AG04450 (cell line): ENCODE measurements at regions not wholly inside any gene's neighbourhood (a gene's known extent, or its start where the extent isn't known, plus 50 kb on each side); places are given as distances from the start of the nearest gene placed in this dataset.

Experiments used
- CTCF ChIA-PET: fragments of 300-600, 350-600 bp; formaldehyde crosslinking; extraction: SDS; loops from one replicate; lab custom pipeline; 2022; ENCODE audit warnings: antibody characterized with exemption, inconsistent platforms; lab: Charles Lee
- POLR2A ChIA-PET: fragments of 350-600 bp; formaldehyde crosslinking; extraction: SDS; loops from one replicate; lab custom pipeline; 2021; ENCODE audit warnings: antibody characterized with exemption, inconsistent platforms; lab: Yijun Ruan, JAX
- DNase-seq: peaks from one replicate; pipeline ENCODE4 v3.0.0-alpha.2; 2011; ENCODE audit warnings: low read depth, low spot score
- H3K27ac ChIP-seq: one replicate; pipeline ENCODE4 v1.5.1; 2012; ENCODE audit warnings: low read depth, low read length, control low read depth
- H3K27me3 ChIP-seq: one replicate; pipeline ENCODE4 v1.6.0; 2012; ENCODE audit warnings: low read length; ENCODE audit not compliant: control insufficient read depth, insufficient read depth
- H3K4me3 ChIP-seq: 2 replicates; pipeline ENCODE4 v1.5.1; 2011; ENCODE audit warnings: mild to moderate bottlenecking, low read depth, low read length, control low read depth
- H3K9me3 ChIP-seq: 2 replicates; pipeline ENCODE4 v1.5.1; 2012; ENCODE audit warnings: low read length; ENCODE audit not compliant: control insufficient read depth, insufficient read depth
- TF ChIP-seq, protein P1 (sequence below): IDR thresholded peaks from 2 replicates; pipeline ENCODE4 v1.5.1; 2011; ENCODE audit warnings: low read depth, low read length, control low read depth, inconsistent platforms

DNA sequence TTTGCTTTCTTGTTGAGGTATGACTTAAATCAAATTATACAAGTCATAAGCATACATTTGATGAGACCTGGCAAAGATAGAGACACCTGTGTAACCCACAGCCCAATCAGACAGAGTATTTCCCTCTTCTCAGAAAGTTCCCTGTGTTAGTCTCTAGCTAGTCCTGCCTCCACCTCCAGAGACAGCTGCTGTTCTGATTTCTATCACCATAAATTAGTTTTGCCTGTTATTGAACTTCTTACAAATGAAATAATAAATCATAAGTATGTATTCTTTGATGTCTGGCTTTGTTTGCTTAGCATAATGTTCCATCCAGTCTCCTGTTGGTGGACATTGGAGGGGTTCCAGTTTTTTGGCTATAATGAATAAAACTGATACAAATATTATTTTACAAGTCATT, 194.5 kb downstream of the ICE1 start:
- no peak overlapping the region for H3K27ac ChIP-seq
- POLR2A ChIA-PET = no interaction called here
- H3K27me3 ChIP-seq = no peaks in the 10 kb centered on the region
- H3K9me3 ChIP-seq = peaks cover 19% of the 10 kb centered on the region
- CTCF ChIA-PET = no interaction called here
- H3K4me3 ChIP-seq = no peak overlapping the region
- DNase-seq = no peak
- TF ChIP-seq, protein P1, sequence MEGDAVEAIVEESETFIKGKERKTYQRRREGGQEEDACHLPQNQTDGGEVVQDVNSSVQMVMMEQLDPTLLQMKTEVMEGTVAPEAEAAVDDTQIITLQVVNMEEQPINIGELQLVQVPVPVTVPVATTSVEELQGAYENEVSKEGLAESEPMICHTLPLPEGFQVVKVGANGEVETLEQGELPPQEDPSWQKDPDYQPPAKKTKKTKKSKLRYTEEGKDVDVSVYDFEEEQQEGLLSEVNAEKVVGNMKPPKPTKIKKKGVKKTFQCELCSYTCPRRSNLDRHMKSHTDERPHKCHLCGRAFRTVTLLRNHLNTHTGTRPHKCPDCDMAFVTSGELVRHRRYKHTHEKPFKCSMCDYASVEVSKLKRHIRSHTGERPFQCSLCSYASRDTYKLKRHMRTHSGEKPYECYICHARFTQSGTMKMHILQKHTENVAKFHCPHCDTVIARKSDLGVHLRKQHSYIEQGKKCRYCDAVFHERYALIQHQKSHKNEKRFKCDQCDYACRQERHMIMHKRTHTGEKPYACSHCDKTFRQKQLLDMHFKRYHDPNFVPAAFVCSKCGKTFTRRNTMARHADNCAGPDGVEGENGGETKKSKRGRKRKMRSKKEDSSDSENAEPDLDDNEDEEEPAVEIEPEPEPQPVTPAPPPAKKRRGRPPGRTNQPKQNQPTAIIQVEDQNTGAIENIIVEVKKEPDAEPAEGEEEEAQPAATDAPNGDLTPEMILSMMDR = no peak

DNA sequence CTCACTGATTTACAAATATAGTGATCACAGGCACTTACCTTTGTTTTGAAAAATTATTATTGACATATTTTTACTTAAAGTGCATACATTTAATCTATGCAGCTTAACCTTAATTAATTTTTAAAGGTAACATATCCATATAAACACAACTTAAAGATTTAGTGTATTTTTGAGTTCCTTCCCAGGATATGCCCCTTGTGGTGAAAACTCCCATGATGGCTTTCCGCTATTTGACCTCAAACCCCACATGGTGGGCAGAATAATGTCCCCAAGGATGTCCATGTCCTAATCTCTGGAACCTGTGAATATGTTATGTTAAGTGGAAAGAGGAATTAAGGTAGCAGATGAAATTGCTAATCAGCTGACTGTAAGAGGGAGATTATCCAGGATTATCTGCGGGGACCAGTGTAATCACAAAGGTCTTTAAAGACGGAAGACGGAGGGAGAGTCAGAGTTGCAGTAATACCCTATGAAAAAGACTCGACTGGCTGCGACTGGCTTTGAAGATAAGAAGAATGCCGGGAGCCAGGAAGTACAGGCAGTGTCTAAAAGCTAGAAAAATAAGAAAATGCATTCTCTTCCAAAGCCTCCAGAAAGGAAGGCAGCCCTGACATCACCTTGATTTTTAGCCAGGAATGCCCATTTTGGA, 193.9 kb downstream of the ICE1 start:
- no peak for DNase-seq
- ChIA-PET CTCF (no interaction called here), POLR2A (no interaction called here)
- H3K4me3 ChIP-seq = no peak overlapping the region
- H3K9me3 ChIP-seq = peaks cover 24% of the 10 kb centered on the region
- TF ChIP-seq, protein P1 = no peak
- H3K27ac ChIP-seq = no peak overlapping the region
- H3K27me3 ChIP-seq = no peaks in the 10 kb centered on the region

DNA sequence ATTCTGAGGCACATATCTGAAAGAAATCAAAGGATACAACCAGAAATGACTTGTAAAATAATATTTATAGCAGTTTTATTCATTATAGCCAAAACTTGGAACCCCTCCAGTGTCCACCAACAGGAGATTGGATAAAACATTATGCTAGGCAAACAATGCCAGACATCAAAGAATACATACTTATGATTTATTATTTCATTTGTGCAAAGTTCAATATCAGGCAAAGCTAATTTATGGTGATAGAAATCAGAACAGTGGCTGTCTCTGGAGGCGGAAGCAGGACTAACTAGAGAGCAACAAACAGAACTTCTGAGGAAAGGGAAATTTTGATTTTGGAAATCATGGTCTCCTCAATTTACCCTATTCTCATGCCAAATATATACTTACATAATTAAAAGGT, 193.1 kb downstream of the ICE1 start:
- no peak overlapping the region for H3K27ac ChIP-seq
- H3K4me3 ChIP-seq = no peak overlapping the region
- peaks cover 29% of the 10 kb centered on the region for H3K9me3 ChIP-seq
- DNase-seq = no peak
- ChIA-PET POLR2A (no interaction called here), CTCF (interaction anchor here (0.6 kb wide), 1 partner anchor 561 kb away, joined by 3 read pairs; no protein-coding TSS in a partner anchor)
- H3K27me3 ChIP-seq = no peaks in the 10 kb centered on the region
- TF ChIP-seq, protein P1 = no peak

DNA sequence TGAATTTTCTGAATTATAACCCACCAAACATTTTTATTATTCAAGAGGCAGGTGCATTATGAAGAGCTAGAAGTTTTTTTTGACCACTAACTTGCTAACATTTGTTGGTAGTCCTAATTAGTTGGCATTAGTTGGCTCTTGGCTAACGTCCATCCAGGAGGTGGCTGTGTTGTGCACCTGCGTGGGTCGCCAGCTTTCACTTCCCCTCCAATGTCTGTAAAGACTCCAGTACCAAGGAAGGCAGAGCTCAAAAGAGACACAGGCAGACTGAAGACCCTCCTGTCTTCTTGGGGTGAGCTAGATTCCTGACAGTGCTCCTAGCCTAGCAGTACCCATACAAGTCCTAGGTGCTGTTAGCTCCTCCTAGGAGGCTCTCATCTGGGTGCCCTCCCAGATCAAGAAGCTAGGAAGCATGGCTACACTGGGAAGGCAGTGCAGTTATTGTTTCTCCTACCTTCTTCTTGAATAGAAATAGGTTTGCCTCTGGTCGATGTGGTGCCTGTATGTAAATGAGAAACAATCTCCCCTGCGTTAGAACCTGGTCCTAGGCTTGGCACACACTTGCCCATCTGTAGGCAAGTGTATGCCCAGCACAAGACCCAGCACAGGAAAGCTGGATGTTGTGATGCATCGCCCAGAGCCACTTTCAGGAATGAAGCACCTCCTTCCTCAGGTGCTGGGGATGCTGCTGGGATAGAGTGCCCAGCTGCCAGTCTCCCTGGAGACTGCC, 190.9 kb downstream of the ICE1 start:
- Histone ChIP-seq H3K27me3 (no peaks in the 10 kb centered on the region), H3K27ac (no peak overlapping the region), H3K9me3 (peaks cover 34% of the 10 kb centered on the region), H3K4me3 (no peak overlapping the region)
- TF ChIP-seq, protein P1 = no peak
- DNase-seq = no peak
- CTCF ChIA-PET = interaction anchor here (0.7 kb wide), 1 partner anchor 9 kb away, joined by 3 read pairs; no protein-coding TSS in a partner anchor
- POLR2A ChIA-PET = no interaction called here

DNA sequence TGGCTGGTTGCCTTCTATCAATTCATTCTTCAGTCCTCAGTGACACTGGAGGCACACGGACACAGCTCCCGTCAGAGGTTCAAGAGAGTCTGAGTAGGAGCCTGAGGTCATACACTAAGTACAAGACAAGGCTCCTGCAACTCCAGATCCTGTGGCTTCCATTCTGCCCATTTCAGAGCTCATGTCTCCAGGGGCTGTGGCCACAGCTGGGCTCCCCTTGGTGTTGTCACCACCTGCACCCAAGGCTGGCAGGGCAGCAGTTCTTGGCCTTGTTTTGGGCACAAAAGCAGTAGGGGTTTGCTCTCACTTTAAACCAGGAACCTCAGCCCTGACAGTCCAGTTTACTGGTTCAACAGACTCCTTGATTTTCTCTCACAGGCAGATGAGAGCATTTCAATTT, 189.6 kb downstream of the ICE1 start:
- ChIA-PET CTCF (no interaction called here), POLR2A (no interaction called here)
- no peak for DNase-seq
- H3K27me3 ChIP-seq = no peaks in the 10 kb centered on the region
- TF ChIP-seq, protein P1 = no peak
- H3K4me3 ChIP-seq = no peak overlapping the region
- peaks cover 34% of the 10 kb centered on the region for H3K9me3 ChIP-seq
- H3K27ac ChIP-seq = no peak overlapping the region
